ENCODE measurements at regions not wholly inside any gene's neighbourhood (a gene's known extent, or its start where the extent isn't known, plus 50 kb on each side); places are given as distances from the start of the nearest gene placed in this dataset.

GRCh38 chr11:92803391-92803790, 166.1 kb upstream of the MTNR1B start:
- TF ChIP-seq TCF12 (IDR thresholded peaks at IDR 0.05; ENCODE audit: low read depth) (no peak), USF1 (IDR thresholded peaks at IDR 0.05) (no peak), EGR1 (IDR thresholded peaks at IDR 0.05) (no peak), FOXM1 (IDR thresholded peaks at IDR 0.05; ENCODE audit: borderline replicate concordance, low read depth) (no peak), REST (IDR thresholded peaks at IDR 0.05; ENCODE audit: low read depth) (no peak), TEAD4 (IDR thresholded peaks at IDR 0.05) (no peak), RAD21 (IDR thresholded peaks at IDR 0.05; ENCODE audit: low read depth) (no peak), EP300 (IDR thresholded peaks at IDR 0.05; ENCODE audit: borderline replicate concordance) (no peak)

- TF ChIP-seq TEAD4 (IDR thresholded peaks at IDR 0.05) (no peak), CEBPB (IDR thresholded peaks at IDR 0.05) (no peak), USF1 (IDR thresholded peaks at IDR 0.05) (no peak)
Observed at GRCh38 chr11:92804388-92804966, 165.0 kb upstream of the MTNR1B start.

- TF ChIP-seq USF1 (IDR thresholded peaks at IDR 0.05), result no peak
- TF ChIP-seq EGR1 (IDR thresholded peaks at IDR 0.05), result no peak
- no peak for TF ChIP-seq TEAD4 (IDR thresholded peaks at IDR 0.05)
- no peak for TF ChIP-seq CREB1 (IDR thresholded peaks at IDR 0.05; ENCODE audit: low read depth)
- no peak for TF ChIP-seq FOXM1 (IDR thresholded peaks at IDR 0.05; ENCODE audit: borderline replicate concordance, low read depth)
- no peak for TF ChIP-seq MAX (IDR thresholded peaks at IDR 0.05)
- TF ChIP-seq ZBTB7A (IDR thresholded peaks at IDR 0.05; ENCODE audit: low read depth), result no peak
- TF ChIP-seq TCF12 (IDR thresholded peaks at IDR 0.05; ENCODE audit: low read depth), result no peak
- no peak for TF ChIP-seq NFIC (IDR thresholded peaks at IDR 0.05)
- TF ChIP-seq CEBPB (IDR thresholded peaks at IDR 0.05), result no peak
- TF ChIP-seq EP300 (IDR thresholded peaks at IDR 0.05; ENCODE audit: borderline replicate concordance), result no peak
- TF ChIP-seq RAD21 (IDR thresholded peaks at IDR 0.05; ENCODE audit: low read depth), result no peak
Observed at GRCh38 chr11:92808022-92808421, 161.4 kb upstream of the MTNR1B start.

GRCh38 chr11:92810423-92811064, 158.9 kb upstream of the MTNR1B start:
- TF ChIP-seq CEBPB (IDR thresholded peaks at IDR 0.05) (no peak), REST (IDR thresholded peaks at IDR 0.05; ENCODE audit: low read depth) (no peak), TCF12 (IDR thresholded peaks at IDR 0.05; ENCODE audit: low read depth) (no peak), TEAD4 (IDR thresholded peaks at IDR 0.05) (no peak), USF1 (IDR thresholded peaks at IDR 0.05) (no peak), ZBTB7A (IDR thresholded peaks at IDR 0.05; ENCODE audit: low read depth) (no peak), CREB1 (IDR thresholded peaks at IDR 0.05; ENCODE audit: low read depth) (no peak), EGR1 (IDR thresholded peaks at IDR 0.05) (no peak), NFIC (IDR thresholded peaks at IDR 0.05) (no peak)

GRCh38 chr11:92811341-92811740, 158.1 kb upstream of the MTNR1B start:
- TF ChIP-seq FOXM1 (IDR thresholded peaks at IDR 0.05; ENCODE audit: borderline replicate concordance, low read depth), result no peak
- no peak for TF ChIP-seq TCF12 (IDR thresholded peaks at IDR 0.05; ENCODE audit: low read depth)
- TF ChIP-seq MAX (IDR thresholded peaks at IDR 0.05), result no peak
- no peak for TF ChIP-seq USF1 (IDR thresholded peaks at IDR 0.05)
- no peak for TF ChIP-seq ZBTB7A (IDR thresholded peaks at IDR 0.05; ENCODE audit: low read depth)
- TF ChIP-seq NFIC (IDR thresholded peaks at IDR 0.05), result no peak
- TF ChIP-seq YY1 (IDR thresholded peaks at IDR 0.05; ENCODE audit: low read depth), result no peak
- no peak for TF ChIP-seq REST (IDR thresholded peaks at IDR 0.05; ENCODE audit: low read depth)
- no peak for TF ChIP-seq EGR1 (IDR thresholded peaks at IDR 0.05)
- no peak for TF ChIP-seq RAD21 (IDR thresholded peaks at IDR 0.05; ENCODE audit: low read depth)
- TF ChIP-seq TAF1 (IDR thresholded peaks at IDR 0.05; ENCODE audit: low read depth), result no peak
- no peak for TF ChIP-seq TEAD4 (IDR thresholded peaks at IDR 0.05)
- no peak for TF ChIP-seq CEBPB (IDR thresholded peaks at IDR 0.05)
